IMR-90 (cell line): ENCODE measurements at regions not wholly inside any gene's neighbourhood (a gene's known extent, or its start where the extent isn't known, plus 50 kb on each side); places are given as distances from the start of the nearest gene placed in this dataset.
A peak's percentile ranks its signal among the peaks of the same experiment; 100 is the strongest.

Experiments
- ATAC-seq: fragments of 200-7000 bp; cut with Tn5 transposase; 2 replicates; pipeline ENCODE4 v1.9.1; 2020; ENCODE audit warnings: low read depth, mild to moderate bottlenecking, moderate library complexity
- BruUV-seq: library from RNA; stranded (reverse); fragments of 400-500 nt; replicated peaks from 2 replicates; lab custom pipeline; 2021; lab: Mats Ljungman, UMichigan
- CTCF ChIA-PET: fragments of 300-600 bp; formaldehyde crosslinking; extraction: SDS; loops from one replicate; lab custom pipeline; 2021; ENCODE audit warnings: antibody characterized with exemption; lab: Yijun Ruan, JAX
- POLR2A ChIA-PET: fragments of 300-600 bp; sonication (Branson Sonifier 250); formaldehyde crosslinking; loops from one replicate; lab custom pipeline; 2022; ENCODE audit warnings: antibody characterized with exemption; ENCODE audit not compliant: unreplicated experiment; lab: Charles Lee
- DNase-seq: peaks from one replicate; pipeline ENCODE4 v3.0.0; 2013
- H2AFZ ChIP-seq: replicated peaks from 2 replicates; pipeline ENCODE3; 2013; ENCODE audit warnings: low read length, mild to moderate bottlenecking; ENCODE audit not compliant: poor library complexity
- H2AK5ac ChIP-seq: 2 replicates; pipeline ENCODE4 v1.6.1; 2013; ENCODE audit warnings: low read depth, low read length, inconsistent platforms
- H2AK9ac ChIP-seq: replicated peaks from 2 replicates; pipeline ENCODE3; 2013; ENCODE audit warnings: mild to moderate bottlenecking, low read depth, low read length, moderate library complexity; ENCODE audit not compliant: poor library complexity
- H2BK120ac ChIP-seq: 2 replicates; pipeline ENCODE4 v1.6.1; 2013; ENCODE audit warnings: low read depth, low read length, inconsistent platforms
- H2BK15ac ChIP-seq: 3 replicates; pipeline ENCODE4 v1.6.1; 2013; ENCODE audit warnings: low read depth, low read length, inconsistent platforms
- H2BK20ac ChIP-seq: 2 replicates; pipeline ENCODE4 v1.6.1; 2013; ENCODE audit warnings: low read depth, mild to moderate bottlenecking, inconsistent platforms, low read length, moderate library complexity
- H2BK5ac ChIP-seq: 2 replicates; pipeline ENCODE4 v1.6.1; 2013; ENCODE audit warnings: mild to moderate bottlenecking, low read depth, low read length, inconsistent platforms; ENCODE audit not compliant: poor library complexity, severe bottlenecking
- H3K14ac ChIP-seq: replicated peaks from 2 replicates; pipeline ENCODE4 v1.6.1; 2013; ENCODE audit warnings: low read depth, low read length, inconsistent platforms
- H3K18ac ChIP-seq: 2 replicates; pipeline ENCODE4 v1.6.1; 2013; ENCODE audit warnings: low read depth, low read length, control low read depth
- H3K23ac ChIP-seq: 2 replicates; pipeline ENCODE4 v1.6.1; 2013; ENCODE audit warnings: low read depth, low read length, inconsistent platforms
- H3K27ac ChIP-seq: 2 replicates; pipeline ENCODE4 v1.5.1; 2013; ENCODE audit warnings: mild to moderate bottlenecking, control low read depth, low read length; ENCODE audit not compliant: insufficient read depth
- H3K27me3 ChIP-seq: 2 replicates; pipeline ENCODE4 v1.6.1; 2013; ENCODE audit warnings: low read length; ENCODE audit not compliant: control insufficient read depth, insufficient read depth
- H3K36me3 ChIP-seq: 2 replicates; pipeline ENCODE4 v1.6.1; 2013; ENCODE audit warnings: low read length, mixed read lengths; ENCODE audit not compliant: control insufficient read depth, insufficient read depth
- H3K4ac ChIP-seq: 2 replicates; pipeline ENCODE4 v1.6.1; 2013; ENCODE audit warnings: low read depth, low read length, inconsistent platforms
- H3K4me1 ChIP-seq: 2 replicates; pipeline ENCODE4 v1.6.1; 2013; ENCODE audit warnings: low read length, mixed read lengths; ENCODE audit not compliant: control insufficient read depth, insufficient read depth
- H3K4me2 ChIP-seq: 2 replicates; pipeline ENCODE4 v1.6.1; 2013; ENCODE audit warnings: low read depth, mild to moderate bottlenecking, control low read depth, low read length, moderate library complexity
- H3K4me3 ChIP-seq: 2 replicates; pipeline ENCODE4 v1.5.1; 2013; ENCODE audit warnings: low read depth, mild to moderate bottlenecking, control low read depth, low read length, moderate library complexity; ENCODE audit not compliant: insufficient read depth
- H3K56ac ChIP-seq: 2 replicates; pipeline ENCODE4 v1.6.1; 2013; ENCODE audit warnings: low read length, inconsistent platforms; ENCODE audit not compliant: insufficient read depth; ENCODE audit errors: extremely low read depth
- H3K79me1 ChIP-seq, 2 experiments: 2 replicates each; pipeline ENCODE4 v1.6.1; 2013; ENCODE audit warnings: low read length in 2 of 2, inconsistent platforms in 1 of 2, low read depth in 1 of 2
- H3K9ac ChIP-seq: 2 replicates; pipeline ENCODE4 v1.6.1; 2013; ENCODE audit warnings: low read depth, low read length, control low read depth
- H3K9me1 ChIP-seq: 2 replicates; pipeline ENCODE4 v1.6.1; 2013; ENCODE audit warnings: low read length, inconsistent platforms; ENCODE audit not compliant: insufficient read depth
- H3K9me3 ChIP-seq: 2 replicates; pipeline ENCODE4 v1.6.1; 2013; ENCODE audit warnings: low read length; ENCODE audit not compliant: control insufficient read depth, insufficient read depth
- H4K20me1 ChIP-seq: 2 replicates; pipeline ENCODE4 v1.6.1; 2013; ENCODE audit warnings: low read length, inconsistent platforms; ENCODE audit not compliant: insufficient read depth
- H4K5ac ChIP-seq: 2 replicates; pipeline ENCODE4 v1.6.1; 2013; ENCODE audit warnings: mild to moderate bottlenecking, low read depth, low read length, control low read depth
- H4K8ac ChIP-seq, 2 experiments: 2 replicates each; pipeline ENCODE4 v1.6.1; 2013; ENCODE audit warnings: low read depth in 2 of 2, low read length in 2 of 2, control low read depth in 1 of 2, inconsistent platforms in 1 of 2
- H4K91ac ChIP-seq: 2 replicates; pipeline ENCODE4 v1.6.1; 2013; ENCODE audit warnings: low read depth, low read length, inconsistent platforms; ENCODE audit not compliant: insufficient read depth
- BHLHE40 ChIP-seq: fragments of 150-350 bp; IDR thresholded peaks from 2 replicates; pipeline ENCODE4 v1.6.1; 2016; ENCODE audit warnings: mild to moderate bottlenecking, low read depth, low read length
- CEBPB ChIP-seq: IDR thresholded peaks from 2 replicates; pipeline ENCODE4 v1.6.1; 2012; ENCODE audit warnings: low read depth, low read length, improper control_type of control experiment
- CHD1 ChIP-seq: IDR thresholded peaks from 2 replicates; pipeline ENCODE4 v1.6.1; 2012; ENCODE audit warnings: low read depth, low read length, improper control_type of control experiment
- CTCF ChIP-seq: conservative IDR thresholded peaks from 2 replicates; pipeline ENCODE4 v1.5.1; 2012; ENCODE audit warnings: mild to moderate bottlenecking, low read depth, low read length, improper control_type of control experiment
- MAZ ChIP-seq: IDR thresholded peaks from 2 replicates; pipeline ENCODE4 v1.6.1; 2012; ENCODE audit warnings: low read depth, mild to moderate bottlenecking, low read length, improper control_type of control experiment, moderate library complexity, borderline replicate concordance
- MXI1 ChIP-seq: IDR thresholded peaks from 2 replicates; pipeline ENCODE4 v1.6.1; 2012; ENCODE audit warnings: low read depth, mild to moderate bottlenecking, low read length, moderate library complexity, borderline replicate concordance
- RCOR1 ChIP-seq: IDR thresholded peaks from 2 replicates; pipeline ENCODE4 v1.6.1; 2012; ENCODE audit warnings: mild to moderate bottlenecking, low read length, improper control_type of control experiment; ENCODE audit not compliant: insufficient replicate concordance
- SMC3 ChIP-seq: fragments of 150-350 bp; IDR thresholded peaks from 2 replicates; pipeline ENCODE4 v1.6.1; 2016; ENCODE audit warnings: low read depth, mild to moderate bottlenecking, antibody characterized with exemption, low read length, moderate library complexity
- USF2 ChIP-seq: fragments of 150-350 bp; IDR thresholded peaks from 2 replicates; pipeline ENCODE4 v1.6.1; 2017; ENCODE audit warnings: mild to moderate bottlenecking, antibody characterized with exemption, low read length, low read depth
- WGBS, 2 experiments: methylation state at CpG; one replicate each; pipeline versions ENCODE4 v1.1.5 to v1.1.7; 2013; ENCODE audit warnings: missing lambda C conversion rate in 2 of 2; ENCODE audit not compliant: insufficient read length in 1 of 2; ENCODE audit errors: extremely low coverage in 2 of 2; 5-methylcytosine and 5-hydroxymethylcytosine counted together
- dilution Hi-C: fragments of 300-500 bp; cut with HindIII; formaldehyde crosslinking; loops from one replicate; pipeline ENCODE4 v1.14.3; 2018; ENCODE audit warnings: low sequenced_read_pairs; ENCODE audit not compliant: unreplicated experiment
- in situ Hi-C: fragments of 300-500 bp; cut with MboI; formaldehyde crosslinking; loops from 3 replicates; pipeline ENCODE4 v1.14.3; 2019; ENCODE audit warnings: low sequenced_read_pairs, inconsistent platforms, mixed read lengths
- intact Hi-C: fragments of 100-400 bp; cut with micrococcal nuclease; formaldehyde crosslinking; loops from 2 replicates; pipeline ENCODE4 v1.10.0; 2022

GRCh38 chr6:139756381-139756780 lies 381.9 kb upstream of the CITED2 start:
- WGBS, 2 experiments, result no CpG with 5 or more reads among the region's 1 CpG
- no peak overlapping the region for H2AFZ ChIP-seq
- CTCF ChIA-PET, result interaction anchor here (0.6 kb wide), 1 partner anchor 158 kb away, joined by 3 read pairs; no protein-coding TSS in a partner anchor

More at GRCh38 chr6:139756381-139756780, 381.9 kb upstream of the CITED2 start:
- H4K20me1 ChIP-seq, result no peaks in the 10 kb centered on the region
- H3K4me2 ChIP-seq, result no peak overlapping the region
- no peaks in the 10 kb centered on the region for H3K79me1 ChIP-seq
- peaks cover 13% of the 10 kb centered on the region for H3K4me1 ChIP-seq
- H3K36me3 ChIP-seq, result no peaks in the 10 kb centered on the region
- H3K18ac ChIP-seq, result peak overlapping the region; percentile 76; the same call in 1 of the 2 replicates
- no peaks in the 10 kb centered on the region; the same call in none of the 2 replicates for H3K9me1 ChIP-seq
- H2BK20ac ChIP-seq, result peak overlapping the region; percentile 26; the same call in 1 of the 2 replicates
- H2AK9ac ChIP-seq, result no peak overlapping the region
- no peak overlapping the region for H3K4me3 ChIP-seq
- no peak overlapping the region for H2BK120ac ChIP-seq
- H3K27me3 ChIP-seq, result no peaks in the 10 kb centered on the region
- DNase-seq (no peak), ATAC-seq (no peak)
- no peak overlapping the region for H3K9ac ChIP-seq
- H3K56ac ChIP-seq, result no peak overlapping the region
- POLR2A ChIA-PET, result no interaction called here
- H3K27ac ChIP-seq, result no peak overlapping the region
- TF ChIP-seq BHLHE40 (no peak), RCOR1 (no peak), USF2 (no peak), CTCF (no peak), CHD1 (no peak), SMC3 (no peak), MXI1 (no peak), CEBPB (no peak), MAZ (no peak)
- in situ Hi-C loops, result no loop called here
- no peak overlapping the region for H4K91ac ChIP-seq
- H4K5ac ChIP-seq, result no peak overlapping the region
- H3K14ac ChIP-seq, result 0 out of 2 replicates have a peak overlapping the region, but pooled peaks have one; percentile 25
- no peaks in the 10 kb centered on the region for H3K9me3 ChIP-seq
- no peak overlapping the region for H2AK5ac ChIP-seq
- H3K23ac ChIP-seq, result no peak overlapping the region
- no TSS peak for BruUV-seq
- dilution Hi-C loops, result no loop called here
- peak overlapping the region; percentile 51; the same call in 1 of the 2 replicates for H3K4ac ChIP-seq
- no peak overlapping the region; a peak in 1 of 4 replicates for H4K8ac ChIP-seq
- no peak overlapping the region for H2BK5ac ChIP-seq
- intact Hi-C loops, result loop anchor here (5.0 kb wide), 1 partner anchor 96 kb away; no protein-coding TSS in a partner anchor
- no peak overlapping the region for H2BK15ac ChIP-seq
